ENCODE measurements at regions not wholly inside any gene's neighbourhood (a gene's known extent, or its start where the extent isn't known, plus 50 kb on each side); places are given as distances from the start of the nearest gene placed in this dataset.

GRCh38 chr5:155299386-155300005, 285.9 kb downstream of the KIF4B start:
- H3K27ac ChIP-seq: no peak overlapping the region
- DNase-seq (ENCODE audit: low spot score): no peak
- TF ChIP-seq, protein P1, sequence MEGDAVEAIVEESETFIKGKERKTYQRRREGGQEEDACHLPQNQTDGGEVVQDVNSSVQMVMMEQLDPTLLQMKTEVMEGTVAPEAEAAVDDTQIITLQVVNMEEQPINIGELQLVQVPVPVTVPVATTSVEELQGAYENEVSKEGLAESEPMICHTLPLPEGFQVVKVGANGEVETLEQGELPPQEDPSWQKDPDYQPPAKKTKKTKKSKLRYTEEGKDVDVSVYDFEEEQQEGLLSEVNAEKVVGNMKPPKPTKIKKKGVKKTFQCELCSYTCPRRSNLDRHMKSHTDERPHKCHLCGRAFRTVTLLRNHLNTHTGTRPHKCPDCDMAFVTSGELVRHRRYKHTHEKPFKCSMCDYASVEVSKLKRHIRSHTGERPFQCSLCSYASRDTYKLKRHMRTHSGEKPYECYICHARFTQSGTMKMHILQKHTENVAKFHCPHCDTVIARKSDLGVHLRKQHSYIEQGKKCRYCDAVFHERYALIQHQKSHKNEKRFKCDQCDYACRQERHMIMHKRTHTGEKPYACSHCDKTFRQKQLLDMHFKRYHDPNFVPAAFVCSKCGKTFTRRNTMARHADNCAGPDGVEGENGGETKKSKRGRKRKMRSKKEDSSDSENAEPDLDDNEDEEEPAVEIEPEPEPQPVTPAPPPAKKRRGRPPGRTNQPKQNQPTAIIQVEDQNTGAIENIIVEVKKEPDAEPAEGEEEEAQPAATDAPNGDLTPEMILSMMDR (IDR thresholded peaks at IDR 0.05): no peak
- H3K4me3 ChIP-seq: no peak overlapping the region

DNA sequence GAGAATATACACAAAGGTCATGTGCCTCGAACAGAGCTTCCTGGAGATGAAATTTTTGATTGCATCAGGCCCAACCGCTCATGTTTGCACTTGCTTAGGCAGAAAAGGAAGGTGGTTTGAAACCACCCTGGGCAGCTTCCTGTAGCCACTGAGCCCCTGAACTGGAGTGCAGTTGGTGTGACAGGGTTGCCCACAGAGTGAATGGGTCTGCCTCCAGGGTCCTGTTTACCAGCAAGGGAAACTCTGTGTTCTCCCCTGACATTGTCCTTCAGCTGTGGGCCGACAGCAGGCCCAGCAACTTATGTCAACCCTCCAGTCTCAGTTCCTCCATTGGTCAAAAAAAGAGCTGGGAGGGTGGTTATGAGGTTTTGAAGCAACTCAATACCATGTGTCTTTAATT, 289.6 kb downstream of the KIF4B start:
- no peak overlapping the region for H3K27ac ChIP-seq
- DNase-seq (ENCODE audit: low spot score): no peak
- TF ChIP-seq, protein P1 (IDR thresholded peaks at IDR 0.05): no peak
- H3K4me3 ChIP-seq: no peak overlapping the region

GRCh38 chr5:155307229-155307628, 293.7 kb downstream of the KIF4B start:
- H3K27ac ChIP-seq: no peak overlapping the region
- no peak overlapping the region for H3K4me3 ChIP-seq
- no peak for DNase-seq (ENCODE audit: low spot score)
- TF ChIP-seq, protein P1 (IDR thresholded peaks at IDR 0.05): no peak

DNA sequence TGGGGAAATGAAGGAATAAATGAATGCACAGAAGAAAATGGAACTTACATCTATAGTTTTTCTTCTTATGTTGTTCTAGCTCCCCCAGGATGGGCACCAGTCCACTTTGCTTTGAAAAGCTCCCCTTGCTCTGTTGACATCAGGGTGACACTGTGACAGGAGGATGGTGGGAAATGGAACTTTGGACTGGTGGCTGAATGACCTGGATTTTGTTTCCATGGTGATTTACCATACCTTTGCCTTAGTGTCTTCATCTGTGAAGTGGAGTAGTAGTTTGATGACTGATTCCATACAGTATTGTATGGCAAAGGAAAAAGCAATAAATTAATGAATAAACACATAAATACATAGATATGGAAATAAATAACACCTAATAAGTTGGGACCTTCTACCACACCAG, 294.7 kb downstream of the KIF4B start:
- DNase-seq (ENCODE audit: low spot score): no peak
- Histone ChIP-seq H3K4me3 (no peak overlapping the region), H3K27ac (no peak overlapping the region)
- TF ChIP-seq, protein P1 (IDR thresholded peaks at IDR 0.05): no peak

DNA sequence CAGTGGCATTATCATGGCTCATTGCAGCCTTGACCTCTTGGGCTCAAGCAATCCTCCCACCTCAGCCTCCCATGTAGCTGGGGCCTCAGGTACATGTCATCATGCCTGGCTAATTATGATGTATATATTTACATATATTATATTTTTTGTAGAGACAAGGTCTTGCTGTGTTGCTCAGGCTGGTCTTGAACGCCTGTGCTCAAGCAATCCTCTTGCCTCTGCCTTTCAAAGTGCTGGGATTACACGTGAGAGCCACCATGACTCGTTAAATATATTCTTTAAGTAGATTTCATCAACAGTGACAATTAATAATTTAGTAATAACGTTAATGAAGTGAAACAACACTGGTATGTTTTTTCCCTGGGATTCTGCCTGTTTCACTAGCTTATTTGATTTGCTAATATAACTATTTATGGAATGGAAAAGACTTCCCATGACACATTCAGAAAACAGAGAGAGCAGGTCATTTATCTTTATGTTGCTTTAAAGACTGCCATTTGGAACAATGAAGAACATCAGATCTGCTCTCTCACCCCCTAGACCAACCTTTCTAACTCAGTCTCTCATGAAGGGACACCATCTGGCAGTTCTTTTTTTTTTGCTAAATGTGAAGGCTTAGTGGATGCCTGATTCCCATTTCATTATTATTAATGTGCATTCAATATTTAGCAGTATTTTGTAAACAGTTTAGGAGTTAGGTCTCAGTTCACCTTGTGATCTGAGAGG, 295.6 kb downstream of the KIF4B start:
- TF ChIP-seq, protein P1 (IDR thresholded peaks at IDR 0.05): no peak
- no peak overlapping the region for H3K4me3 ChIP-seq
- no peak for DNase-seq (ENCODE audit: low spot score)
- no peak overlapping the region for H3K27ac ChIP-seq

DNA sequence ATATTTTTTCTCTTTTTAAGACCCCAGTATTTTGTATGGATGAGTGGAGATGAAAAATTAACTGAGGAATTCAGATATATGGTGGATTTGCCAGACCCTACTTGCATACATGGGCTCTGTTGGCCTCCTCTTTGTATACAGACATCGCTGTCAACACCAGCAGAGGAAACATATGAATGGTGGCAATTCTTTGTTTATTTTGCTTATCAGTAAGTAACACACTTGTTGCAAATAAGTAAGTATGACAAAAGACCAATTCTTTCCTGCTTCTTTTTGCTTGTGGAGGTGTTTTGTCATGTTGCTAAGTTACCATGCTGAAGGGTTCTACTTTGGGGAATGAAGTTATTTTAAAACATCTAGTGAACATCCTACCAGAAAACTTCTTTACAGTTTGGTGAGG, 298.2 kb downstream of the KIF4B start:
- DNase-seq (ENCODE audit: low spot score): no peak
- no peak overlapping the region for H3K4me3 ChIP-seq
- TF ChIP-seq, protein P1 (IDR thresholded peaks at IDR 0.05): no peak
- H3K27ac ChIP-seq: no peak overlapping the region

DNA sequence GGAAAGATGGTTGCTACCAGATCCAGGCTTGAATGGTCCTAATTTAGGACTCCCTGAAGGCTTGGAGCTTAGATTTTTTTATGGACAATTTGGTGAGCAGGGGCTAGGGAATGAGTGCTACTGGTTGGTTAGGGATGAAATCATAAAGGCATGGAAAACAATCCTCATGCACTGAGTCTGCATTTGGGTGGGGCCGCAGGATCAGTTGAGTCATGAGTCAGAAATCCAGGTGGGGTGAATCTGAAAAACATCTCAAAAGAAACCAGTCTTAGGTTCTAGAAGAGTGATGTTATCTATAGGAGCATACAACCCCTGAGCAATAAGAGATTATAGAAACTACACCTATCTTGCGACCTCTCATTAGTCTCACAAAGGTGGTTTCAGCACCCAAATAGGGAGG, 300.0 kb downstream of the KIF4B start:
- DNase-seq (ENCODE audit: low spot score): no peak
- TF ChIP-seq, protein P1 (IDR thresholded peaks at IDR 0.05): no peak
- no peak overlapping the region for H3K4me3 ChIP-seq
- no peak overlapping the region for H3K27ac ChIP-seq
